Endothelial cell of hepatic sinusoid (primary cell): ENCODE measurements at regions not wholly inside any gene's neighbourhood (a gene's known extent, or its start where the extent isn't known, plus 50 kb on each side); places are given as distances from the start of the nearest gene placed in this dataset.
"Not testable (repeated sequence)": the region's sequence is repeated elsewhere in the genome, so short reads cannot be mapped to it uniquely, and the experiment has no call there.

Experiments used
- in situ Hi-C: cut with HindIII; loops from 2 replicates; pipeline ENCODE4 v1.10.0; 2017; ENCODE audit warnings: low sequenced_read_pairs

DNA sequence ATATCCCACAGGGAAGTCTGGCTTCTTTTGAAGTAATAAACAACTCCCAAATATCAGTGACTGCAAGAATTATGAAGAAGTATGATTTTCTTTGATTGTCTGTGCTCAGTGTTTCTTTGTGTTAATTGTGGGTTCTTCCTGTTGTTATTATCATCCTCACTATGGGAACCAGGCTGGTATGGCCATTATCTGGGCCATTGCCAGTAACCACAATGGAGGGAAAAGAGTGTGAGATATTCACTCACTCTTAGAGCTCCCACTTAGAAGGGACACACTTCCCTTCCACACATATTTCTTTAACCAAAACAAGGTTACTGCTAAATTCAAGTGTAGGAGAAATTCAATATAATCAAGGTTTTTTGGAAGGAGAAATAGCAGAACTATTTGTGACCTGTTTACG lies 503.7 kb downstream of the SLC6A15 start:
- in situ Hi-C loops: no loop called here

GRCh38 chr12:84406720-84407119 lies 505.9 kb downstream of the SLC6A15 start:
- in situ Hi-C loops: not testable (repeated sequence)

DNA sequence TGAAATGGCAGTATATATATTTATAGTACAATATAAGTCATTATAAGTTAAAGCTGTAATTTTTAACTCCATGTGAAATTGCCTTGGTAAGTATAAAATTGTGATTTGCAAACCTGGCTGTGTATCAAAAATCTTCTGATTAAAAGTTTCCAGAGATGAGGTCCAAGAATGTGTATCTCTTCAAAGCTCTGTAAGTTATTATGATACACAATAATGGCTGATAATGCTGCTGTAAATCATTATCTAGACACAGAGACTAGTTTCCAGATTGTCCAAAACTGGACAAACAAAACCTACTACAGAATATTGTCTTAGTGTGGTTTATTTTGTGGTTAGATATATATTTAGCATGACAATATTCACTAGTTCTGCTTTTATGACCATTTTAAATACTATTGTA lies 514.8 kb downstream of the SLC6A15 start:
- in situ Hi-C loops: no loop called here

GRCh38 chr12:84397263-84397662 lies 515.3 kb downstream of the SLC6A15 start:
- in situ Hi-C loops: no loop called here

- in situ Hi-C loops: not testable (repeated sequence)
These were observed 521.4 kb downstream of the SLC6A15 start for GRCh38 chr12:84391176-84391575.

- in situ Hi-C loops: no loop called here
These were observed 528.2 kb downstream of the SLC6A15 start for GRCh38 chr12:84384384-84384783.

DNA sequence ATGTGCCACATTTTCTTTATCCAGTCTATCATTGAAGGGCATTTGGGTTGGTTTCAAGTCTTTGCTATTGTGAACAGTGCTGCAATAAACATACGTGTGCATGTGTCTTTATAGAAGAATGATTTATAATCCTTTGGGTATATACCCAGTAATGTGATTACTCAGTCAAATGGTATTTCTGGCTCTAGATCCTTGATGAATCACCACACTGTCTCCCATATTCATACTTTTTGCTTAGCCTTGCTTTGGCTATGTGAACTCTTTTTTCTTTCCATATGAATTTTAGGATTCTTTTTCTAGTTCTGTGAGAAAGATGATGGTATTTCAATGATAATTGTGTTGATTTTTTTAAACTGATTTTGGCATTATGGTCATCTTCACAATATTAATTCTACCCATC lies 530.1 kb downstream of the SLC6A15 start:
- in situ Hi-C loops: not testable (repeated sequence)

DNA sequence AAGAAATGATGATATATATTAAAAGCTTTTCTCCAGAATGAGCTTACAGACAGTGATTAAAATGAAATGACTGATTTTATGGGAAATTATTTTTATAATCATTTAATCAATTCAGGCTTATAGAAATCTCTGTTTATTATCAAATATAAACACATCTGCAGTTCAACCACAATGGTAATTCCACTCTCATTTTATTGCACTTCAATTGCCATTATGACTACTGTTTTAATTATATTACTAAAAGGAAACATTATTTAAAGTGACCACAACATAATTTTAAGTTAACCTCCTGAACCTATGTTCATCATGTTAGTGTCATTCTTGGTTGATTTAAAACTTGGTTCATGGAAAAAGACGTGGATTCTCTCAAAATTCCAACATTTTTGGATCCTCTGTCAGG lies 536.3 kb downstream of the SLC6A15 start:
- in situ Hi-C loops: no loop called here

GRCh38 chr12:84375449-84376170 lies 537.0 kb downstream of the SLC6A15 start:
- in situ Hi-C loops: no loop called here

- in situ Hi-C loops: no loop called here
These were observed 550.1 kb downstream of the SLC6A15 start for GRCh38 chr12:84362552-84362897.

- in situ Hi-C loops: no loop called here
These were observed 550.7 kb downstream of the SLC6A15 start for GRCh38 chr12:84361651-84362551.

DNA sequence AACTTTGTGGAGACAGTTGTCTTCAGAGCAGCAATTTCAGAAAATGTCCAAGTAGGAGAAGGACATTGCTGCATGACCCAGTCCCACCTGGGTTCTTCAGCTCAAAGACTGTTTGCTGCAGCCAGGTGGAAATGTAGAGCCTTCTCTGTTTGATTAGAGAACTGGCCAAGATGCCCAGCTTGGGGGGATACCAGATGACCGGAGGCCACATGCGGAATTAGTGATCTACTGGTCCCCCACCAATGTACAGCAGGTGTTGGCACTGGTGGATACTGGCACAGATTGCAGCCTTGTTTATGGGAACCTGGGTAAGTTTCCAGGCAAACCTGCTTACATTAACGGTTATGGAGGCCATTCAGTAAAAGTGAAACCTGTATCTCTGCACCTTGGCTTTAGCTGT lies 555.3 kb downstream of the SLC6A15 start:
- in situ Hi-C loops: no loop called here

DNA sequence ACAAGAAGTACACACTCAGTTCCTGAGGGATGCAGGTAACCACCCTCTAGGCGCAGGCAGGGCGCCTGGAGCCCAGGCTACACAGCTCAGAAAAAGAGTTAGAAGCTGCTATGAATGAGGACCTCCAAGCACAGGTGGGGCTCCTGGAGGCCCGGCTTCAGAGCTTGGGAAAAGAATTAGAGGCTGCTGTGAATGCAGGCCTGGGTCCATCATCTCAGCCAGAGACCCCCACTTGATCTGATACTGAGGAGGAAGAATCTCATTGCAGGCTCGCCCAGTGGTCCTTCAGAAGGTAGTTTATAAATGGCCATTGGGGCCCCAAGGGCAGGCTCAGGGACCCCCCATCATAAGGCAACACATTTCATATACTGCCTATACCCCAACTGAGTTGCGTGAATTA lies 556.4 kb downstream of the SLC6A15 start:
- in situ Hi-C loops: no loop called here

GRCh38 chr12:84355561-84355960 lies 557.0 kb downstream of the SLC6A15 start:
- in situ Hi-C loops: no loop called here

DNA sequence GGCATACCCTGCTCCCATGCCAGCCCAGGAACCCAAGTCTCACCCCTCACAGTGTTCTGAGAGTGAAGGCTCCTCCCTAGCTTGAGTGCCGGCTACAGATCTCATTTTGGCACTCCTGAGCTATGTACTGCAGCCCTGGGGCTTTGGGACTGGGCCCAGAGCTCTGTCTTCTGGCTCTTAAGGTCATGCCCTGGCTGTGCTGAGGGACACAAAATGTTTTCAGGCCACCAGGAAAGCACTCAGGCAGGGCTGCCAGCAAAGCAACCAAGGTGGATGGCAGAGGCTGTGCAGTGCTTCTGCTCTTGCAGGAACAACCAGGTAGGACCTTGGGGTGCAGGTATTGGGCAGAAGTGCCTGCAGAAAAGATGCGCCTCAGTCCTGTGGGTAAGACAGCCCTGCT lies 564.0 kb downstream of the SLC6A15 start:
- in situ Hi-C loops: no loop called here

- in situ Hi-C loops: no loop called here
These were observed 571.0 kb downstream of the SLC6A15 start for GRCh38 chr12:84341467-84342193.

- in situ Hi-C loops: no loop called here
These were observed 576.4 kb downstream of the SLC6A15 start for GRCh38 chr12:84336231-84336630.

- in situ Hi-C loops: no loop called here
These were observed 582.7 kb downstream of the SLC6A15 start for GRCh38 chr12:84329938-84330337.

DNA sequence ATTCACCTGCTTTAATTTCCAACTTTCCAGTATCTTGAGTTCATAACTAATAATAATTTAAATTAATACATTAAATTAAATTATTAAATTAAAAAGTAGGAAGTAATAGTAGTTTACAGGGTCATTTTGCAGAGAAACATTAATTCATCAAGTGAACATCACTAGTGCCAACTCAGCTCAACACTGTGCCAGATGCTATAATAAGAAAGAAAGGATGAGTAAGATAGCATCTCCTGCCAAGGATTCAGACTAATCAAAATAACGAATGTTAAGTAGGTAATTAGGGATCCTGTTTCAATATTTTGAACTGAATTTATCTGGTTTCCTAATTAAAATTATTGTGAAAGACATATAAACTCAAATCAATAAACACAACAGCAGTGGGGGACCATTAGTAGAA lies 596.7 kb downstream of the SLC6A15 start:
- in situ Hi-C loops: no loop called here

DNA sequence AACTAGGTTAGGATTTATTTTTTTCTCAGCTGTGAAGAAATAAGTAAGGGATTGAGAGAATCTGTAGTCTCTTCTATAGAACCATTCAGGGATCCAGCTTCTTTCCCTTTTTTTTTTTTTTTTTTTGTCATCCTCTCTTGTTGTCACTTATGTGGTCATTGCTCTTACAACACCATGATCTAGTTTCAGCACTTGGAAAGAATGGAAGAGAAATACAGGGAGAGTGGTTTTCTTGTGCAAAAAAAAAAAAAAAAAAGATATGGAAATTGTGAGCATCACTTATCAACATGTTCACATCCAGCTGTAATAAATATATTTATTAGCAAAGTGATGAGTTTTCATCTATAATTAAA lies 599.3 kb downstream of the SLC6A15 start:
- in situ Hi-C loops: no loop called here

DNA sequence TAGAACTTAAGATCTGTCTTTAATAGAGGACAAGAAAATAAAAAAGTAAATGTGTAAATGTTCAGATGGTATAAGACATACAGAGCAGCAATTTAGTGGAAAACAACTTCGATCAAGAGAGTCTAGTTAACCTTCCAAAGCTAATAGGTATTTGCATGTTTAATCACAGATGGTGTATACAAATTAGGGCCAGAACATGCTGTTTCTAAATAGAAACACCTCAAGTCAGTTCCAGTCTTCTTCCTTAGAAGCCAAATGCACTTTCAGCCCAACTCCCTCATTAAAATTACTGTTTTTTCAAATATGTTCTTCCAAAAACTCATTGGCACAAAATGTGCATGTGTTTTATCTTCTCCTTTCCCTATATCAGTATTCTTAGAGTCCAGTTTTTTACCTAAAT lies 604.4 kb downstream of the SLC6A15 start:
- in situ Hi-C loops: no loop called here

DNA sequence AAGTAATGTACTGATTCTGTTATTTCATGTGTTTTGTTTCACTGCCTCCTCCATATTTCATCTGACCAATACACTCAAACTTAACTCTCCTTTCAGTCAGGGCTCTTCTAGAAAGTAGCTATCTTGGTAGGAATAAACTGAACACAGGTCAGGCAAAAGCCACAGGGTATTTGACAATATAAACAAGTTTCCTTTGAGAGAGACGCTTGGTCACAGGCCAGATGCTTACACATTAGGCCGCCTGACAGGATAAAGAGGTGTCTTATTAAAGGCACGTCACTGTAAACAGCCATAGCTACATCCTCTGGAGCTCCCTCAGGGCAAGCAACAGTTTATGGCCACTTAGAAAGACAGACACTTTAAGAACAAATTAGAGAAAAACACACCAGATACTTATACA lies 607.5 kb downstream of the SLC6A15 start:
- in situ Hi-C loops: no loop called here
